GM12872 (cell line): ENCODE measurements at regions not wholly inside any gene's neighbourhood (a gene's known extent, or its start where the extent isn't known, plus 50 kb on each side); places are given as distances from the start of the nearest gene placed in this dataset.

Experiments used
- CTCF ChIP-seq: IDR thresholded peaks from 3 replicates; pipeline ENCODE4 v1.5.1; 2011; ENCODE audit warnings: low read depth, mild to moderate bottlenecking, low read length, moderate library complexity; ENCODE audit not compliant: insufficient read depth

DNA sequence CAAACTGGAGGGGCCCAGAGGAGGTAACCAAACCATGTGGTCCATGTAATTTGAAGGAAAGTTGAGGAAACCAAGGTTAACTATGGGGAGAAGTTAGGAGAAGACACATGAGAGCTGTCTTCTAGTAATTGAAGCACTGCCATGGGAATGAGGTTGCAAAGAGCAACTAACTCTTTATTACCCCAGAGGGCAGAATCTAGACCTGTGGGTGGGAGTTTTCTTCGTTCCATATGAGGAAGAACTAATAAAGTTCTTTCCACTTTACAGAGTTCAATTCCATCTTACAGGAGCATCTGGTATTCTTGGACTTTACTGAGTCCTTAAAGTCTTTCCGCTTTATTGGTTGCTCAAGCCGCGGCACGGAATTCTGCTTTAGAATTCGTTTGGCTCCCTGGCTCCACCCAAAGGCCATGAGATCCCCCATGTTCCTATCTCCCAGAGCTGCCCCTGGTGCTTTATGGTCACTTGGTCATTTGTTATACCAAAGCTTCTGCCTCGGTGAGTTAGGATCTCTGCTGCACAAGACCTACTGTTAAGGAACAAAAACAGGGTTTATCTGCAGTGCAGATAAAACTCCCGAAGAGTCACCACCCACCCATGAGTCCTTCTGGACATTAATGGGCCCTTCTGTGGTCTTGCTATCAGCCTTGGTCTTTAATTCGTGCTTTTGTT lies 89.5 kb upstream of the UMPS start:
- TF ChIP-seq CTCF: no peak

DNA sequence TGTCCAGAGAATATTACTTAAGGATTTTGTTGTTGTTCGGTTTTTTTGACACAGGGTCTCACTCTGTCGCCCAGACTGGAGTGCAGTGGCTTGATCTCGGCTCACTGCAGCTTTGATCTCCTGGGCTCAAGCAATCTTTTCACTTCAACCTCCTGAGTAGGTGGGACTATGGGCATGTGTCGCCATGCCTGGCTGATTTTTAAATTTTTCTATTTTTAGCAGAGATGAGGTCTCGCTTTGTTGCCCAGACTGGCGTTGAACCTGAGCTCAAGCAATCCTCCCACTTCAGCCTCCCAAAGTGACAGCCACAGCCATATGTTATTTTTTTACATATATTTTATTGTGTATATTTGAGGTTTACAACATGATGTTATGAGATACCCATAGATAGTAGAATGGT lies 86.8 kb upstream of the UMPS start:
- TF ChIP-seq CTCF: no peak

DNA sequence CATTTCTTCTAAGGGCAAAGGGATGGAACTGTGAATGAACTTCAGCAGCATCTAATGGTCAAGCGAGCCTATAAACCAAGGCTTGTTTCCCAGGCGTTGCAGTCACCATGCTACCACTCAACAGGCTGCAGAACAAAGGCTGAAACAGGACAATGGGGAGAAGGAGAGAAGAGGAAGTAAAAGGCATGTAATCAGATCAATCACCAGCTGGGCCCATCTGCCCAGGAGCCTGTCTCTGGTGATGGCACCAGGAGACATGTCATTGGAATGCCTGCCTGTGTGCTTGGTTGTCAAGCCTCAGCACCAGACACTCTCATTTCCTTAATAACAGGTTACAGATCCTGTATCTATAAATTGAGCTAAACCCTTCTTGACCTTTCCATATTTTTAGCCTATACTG lies 81.7 kb upstream of the UMPS start:
- TF ChIP-seq CTCF: no peak

DNA sequence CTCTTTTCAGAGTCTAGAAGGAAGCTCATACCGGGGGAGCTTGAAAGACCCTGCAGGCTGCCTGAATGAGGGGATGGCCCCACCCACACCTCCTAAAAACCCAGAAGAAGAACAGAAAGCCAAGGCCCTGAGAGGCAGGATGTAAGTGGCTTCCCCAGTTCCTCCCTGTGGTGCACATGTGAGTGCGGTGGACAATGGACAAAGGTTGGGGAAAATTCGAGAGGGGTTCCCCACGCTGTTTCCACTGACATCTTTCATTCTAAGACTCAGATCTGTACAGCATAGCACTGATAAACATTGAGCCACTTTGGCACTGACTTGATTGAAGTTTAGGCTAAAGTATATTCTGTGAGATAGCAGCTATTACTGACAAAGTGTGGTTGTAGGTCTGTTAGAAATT lies 79.5 kb upstream of the UMPS start:
- TF ChIP-seq CTCF: no peak

- no peak for TF ChIP-seq CTCF
Observed at GRCh38 chr3:124652009-124652408, 78.2 kb upstream of the UMPS start.

DNA sequence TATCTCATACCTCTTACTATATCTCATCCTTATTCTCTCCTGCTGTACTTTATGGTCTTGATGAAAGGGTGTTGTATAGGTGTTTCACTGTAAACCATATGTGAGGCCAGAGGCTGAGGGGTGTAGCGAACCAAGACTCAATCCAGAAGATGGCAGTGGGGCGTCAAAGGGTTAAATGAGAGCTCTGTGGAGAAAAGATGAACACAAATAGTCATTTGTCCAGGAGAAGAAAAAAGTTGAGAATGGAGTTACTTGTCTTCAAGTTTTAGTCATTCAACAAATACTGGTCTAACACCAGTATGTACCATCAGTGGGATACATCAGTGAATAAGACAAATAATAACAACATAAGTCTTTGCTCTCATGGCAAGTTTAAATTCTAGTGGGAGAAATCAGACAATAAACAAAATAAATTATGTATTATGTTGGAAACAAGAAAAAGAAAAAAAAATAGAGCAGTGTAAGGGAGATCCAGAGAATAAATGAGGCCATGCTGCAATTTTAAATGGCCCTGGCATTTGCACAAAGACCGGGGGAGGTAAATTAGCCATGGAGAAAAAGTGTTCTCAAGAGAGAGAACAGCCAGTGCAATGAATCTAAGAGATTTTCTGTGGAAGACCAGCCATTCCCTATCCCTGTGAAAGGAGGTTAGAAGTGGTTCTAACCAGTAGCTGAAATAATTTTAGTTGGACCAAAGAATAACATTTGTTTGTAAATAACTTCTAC lies 77.0 kb upstream of the UMPS start:
- no peak for TF ChIP-seq CTCF

DNA sequence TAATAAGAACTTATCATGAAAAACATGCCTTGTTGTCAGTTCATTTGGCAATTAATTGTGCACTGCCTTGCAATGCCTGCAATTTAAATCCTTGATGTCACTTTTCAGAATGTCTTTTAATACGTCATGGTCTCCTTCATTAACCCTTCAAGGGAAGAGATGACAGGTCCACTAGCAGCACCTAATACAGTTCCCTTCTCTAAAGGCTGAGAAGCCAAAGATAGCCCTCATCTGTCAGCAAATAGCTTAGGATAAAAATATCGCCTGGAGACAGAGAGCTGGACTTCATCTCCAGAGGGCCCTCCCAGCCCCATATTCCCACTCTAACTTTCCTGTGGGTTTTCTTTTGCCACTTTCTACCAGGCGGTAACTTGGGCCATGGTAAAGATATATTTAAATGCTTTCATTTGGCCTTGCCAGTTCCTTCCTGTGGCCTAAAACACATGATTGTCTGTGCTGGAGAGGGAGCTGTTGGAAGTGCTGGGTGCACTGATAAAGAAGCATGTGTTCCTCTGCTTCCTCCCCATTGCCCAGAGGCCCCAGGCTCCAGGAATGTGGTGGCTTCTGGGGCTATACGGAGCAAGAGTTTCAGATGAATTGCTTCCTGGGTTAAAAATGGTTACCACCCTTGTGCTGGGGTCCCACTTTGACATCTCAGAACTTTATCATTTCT lies 76.3 kb upstream of the UMPS start:
- TF ChIP-seq CTCF: no peak
